Fibroblast of the aortic adventitia (primary cell): ENCODE measurements at regions not wholly inside any gene's neighbourhood (a gene's known extent, or its start where the extent isn't known, plus 50 kb on each side); places are given as distances from the start of the nearest gene placed in this dataset.

ENCODE experiments used
- DNase-seq: peaks from one replicate; pipeline ENCODE4 v3.0.0-alpha.2; 2010; ENCODE audit warnings: low read depth
- H3K4me3 ChIP-seq: 2 replicates; pipeline ENCODE4 v1.5.1; 2011; ENCODE audit warnings: low read depth, mild to moderate bottlenecking, control low read depth, low read length, moderate library complexity
- TF ChIP-seq, protein P1 (sequence below): IDR thresholded peaks from 2 replicates; pipeline ENCODE4 v1.5.1; 2011; ENCODE audit warnings: mild to moderate bottlenecking, low read length, control low read depth, inconsistent platforms; ENCODE audit not compliant: insufficient read depth

DNA sequence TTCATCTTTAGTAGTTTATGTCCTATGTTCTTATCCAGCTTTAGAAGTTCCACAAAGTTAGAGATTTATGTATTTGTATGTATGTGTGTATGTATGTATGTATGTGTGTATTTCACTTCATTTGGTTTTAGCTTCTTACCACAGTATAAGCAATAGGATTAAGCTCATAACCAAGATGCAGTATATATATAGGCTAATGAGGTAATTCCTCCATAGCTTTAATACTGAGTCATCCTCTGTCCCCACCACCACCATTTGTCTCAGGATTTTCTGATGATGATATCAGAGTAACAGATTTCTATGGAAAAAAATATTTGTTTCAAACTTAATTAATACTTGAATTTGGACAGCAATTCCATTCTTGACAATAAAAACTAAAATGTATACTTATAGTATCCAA is 159.2 kb downstream of the SOX11 start:
- H3K4me3 ChIP-seq = no peak overlapping the region
- no peak for DNase-seq
- TF ChIP-seq, protein P1, sequence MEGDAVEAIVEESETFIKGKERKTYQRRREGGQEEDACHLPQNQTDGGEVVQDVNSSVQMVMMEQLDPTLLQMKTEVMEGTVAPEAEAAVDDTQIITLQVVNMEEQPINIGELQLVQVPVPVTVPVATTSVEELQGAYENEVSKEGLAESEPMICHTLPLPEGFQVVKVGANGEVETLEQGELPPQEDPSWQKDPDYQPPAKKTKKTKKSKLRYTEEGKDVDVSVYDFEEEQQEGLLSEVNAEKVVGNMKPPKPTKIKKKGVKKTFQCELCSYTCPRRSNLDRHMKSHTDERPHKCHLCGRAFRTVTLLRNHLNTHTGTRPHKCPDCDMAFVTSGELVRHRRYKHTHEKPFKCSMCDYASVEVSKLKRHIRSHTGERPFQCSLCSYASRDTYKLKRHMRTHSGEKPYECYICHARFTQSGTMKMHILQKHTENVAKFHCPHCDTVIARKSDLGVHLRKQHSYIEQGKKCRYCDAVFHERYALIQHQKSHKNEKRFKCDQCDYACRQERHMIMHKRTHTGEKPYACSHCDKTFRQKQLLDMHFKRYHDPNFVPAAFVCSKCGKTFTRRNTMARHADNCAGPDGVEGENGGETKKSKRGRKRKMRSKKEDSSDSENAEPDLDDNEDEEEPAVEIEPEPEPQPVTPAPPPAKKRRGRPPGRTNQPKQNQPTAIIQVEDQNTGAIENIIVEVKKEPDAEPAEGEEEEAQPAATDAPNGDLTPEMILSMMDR = no peak

DNA sequence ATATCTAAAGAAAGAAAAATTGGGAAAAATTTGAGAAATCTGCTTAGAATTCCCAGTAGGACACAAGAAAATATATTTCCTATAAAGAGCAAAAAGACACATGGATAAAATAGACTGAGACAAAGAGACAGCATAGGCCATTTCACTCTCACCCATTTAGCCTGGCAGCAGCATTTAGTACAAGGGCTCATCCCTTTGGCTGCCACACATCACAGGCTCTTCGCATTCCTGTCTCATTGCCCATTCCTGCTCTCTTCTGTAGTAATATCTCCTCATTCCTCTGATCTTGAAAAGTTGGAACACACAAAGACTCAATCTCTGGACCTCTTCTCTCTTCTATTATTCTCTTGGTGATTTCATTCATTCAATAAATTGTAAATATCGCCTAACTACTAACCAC is 162.6 kb downstream of the SOX11 start:
- no peak for DNase-seq
- H3K4me3 ChIP-seq = no peak overlapping the region
- TF ChIP-seq, protein P1 = no peak

DNA sequence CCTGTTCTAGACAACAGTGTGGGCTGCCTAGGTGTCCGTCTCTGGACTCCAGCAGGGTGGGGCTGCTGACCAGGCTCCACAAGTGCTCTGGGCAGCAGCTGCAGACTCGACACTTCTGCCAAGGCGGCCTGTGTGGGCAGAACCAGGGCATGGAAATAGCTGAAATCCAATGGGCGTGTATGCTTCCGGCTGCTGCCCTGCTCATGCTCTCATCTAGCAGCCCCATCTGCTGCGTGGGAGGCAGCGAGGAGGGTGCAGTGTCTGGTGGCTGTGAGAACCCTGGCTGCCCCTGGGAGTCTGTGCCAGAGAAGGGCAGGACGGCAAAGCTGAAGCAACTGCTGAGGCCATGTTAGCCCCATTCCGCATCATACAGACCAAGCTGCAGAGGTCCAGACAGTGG is 174.9 kb downstream of the SOX11 start:
- TF ChIP-seq, protein P1 = no peak
- no peak overlapping the region for H3K4me3 ChIP-seq
- no peak for DNase-seq

DNA sequence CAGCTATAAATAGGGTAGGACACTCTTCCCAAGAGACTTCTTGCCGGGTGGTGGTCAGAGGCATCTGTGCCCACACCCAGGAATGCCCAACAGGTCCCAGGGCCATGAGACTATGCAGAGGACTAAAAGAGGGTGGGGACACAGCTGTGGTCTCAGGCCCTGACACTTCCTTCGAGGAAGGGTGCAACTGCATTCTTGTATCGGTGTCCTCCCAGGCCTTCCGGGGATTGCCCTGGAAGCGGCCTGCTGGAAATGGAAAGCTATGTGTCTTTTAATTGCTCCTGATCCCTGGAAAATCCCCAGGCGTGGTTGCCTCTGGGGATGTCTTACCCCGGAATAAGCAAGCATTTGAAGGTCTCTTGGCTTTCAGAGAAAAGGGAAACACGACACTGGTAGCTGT is 176.7 kb downstream of the SOX11 start:
- TF ChIP-seq, protein P1 = no peak
- no peak for DNase-seq
- no peak overlapping the region for H3K4me3 ChIP-seq

DNA sequence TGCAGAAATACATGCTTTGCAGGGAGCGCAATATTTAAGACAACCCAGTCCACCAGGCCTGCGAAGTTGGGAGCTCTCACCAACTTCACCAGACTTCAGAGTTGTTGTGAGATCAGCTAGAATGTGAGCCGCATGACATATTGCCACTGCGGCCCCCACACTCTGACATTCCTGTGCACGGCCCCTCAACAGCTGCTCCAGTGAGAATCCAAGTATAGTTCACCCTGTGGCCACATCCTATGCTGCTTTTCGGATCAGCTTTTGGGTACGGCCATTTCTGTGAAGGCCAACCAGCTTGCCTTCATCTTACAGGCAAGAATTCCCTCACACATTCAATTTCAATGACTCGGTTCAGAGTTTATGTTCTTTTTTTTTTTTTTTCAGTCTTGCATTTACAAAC is 177.8 kb downstream of the SOX11 start:
- TF ChIP-seq, protein P1 = no peak
- no peak for DNase-seq
- no peak overlapping the region for H3K4me3 ChIP-seq

DNA sequence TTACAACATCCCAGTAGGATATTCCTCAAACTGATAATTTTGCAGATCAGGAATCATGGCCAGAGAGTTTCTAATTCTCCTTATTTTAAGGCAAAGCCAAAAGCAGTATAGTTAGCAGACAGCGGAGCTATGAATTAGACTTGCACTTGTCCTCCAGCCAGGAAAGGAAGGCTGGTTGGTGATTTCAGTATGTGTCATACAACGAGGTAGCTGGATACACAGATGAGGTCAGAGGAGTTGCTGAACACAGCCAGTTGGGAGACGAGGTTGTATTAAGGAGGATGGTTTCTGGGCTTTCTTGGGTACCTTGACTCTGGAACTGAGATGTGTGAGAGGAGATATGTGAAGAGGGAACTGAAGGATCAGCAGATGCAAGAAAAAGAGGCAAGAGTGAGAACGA is 185.2 kb downstream of the SOX11 start:
- TF ChIP-seq, protein P1 = no peak
- no peak overlapping the region for H3K4me3 ChIP-seq
- no peak for DNase-seq

DNA sequence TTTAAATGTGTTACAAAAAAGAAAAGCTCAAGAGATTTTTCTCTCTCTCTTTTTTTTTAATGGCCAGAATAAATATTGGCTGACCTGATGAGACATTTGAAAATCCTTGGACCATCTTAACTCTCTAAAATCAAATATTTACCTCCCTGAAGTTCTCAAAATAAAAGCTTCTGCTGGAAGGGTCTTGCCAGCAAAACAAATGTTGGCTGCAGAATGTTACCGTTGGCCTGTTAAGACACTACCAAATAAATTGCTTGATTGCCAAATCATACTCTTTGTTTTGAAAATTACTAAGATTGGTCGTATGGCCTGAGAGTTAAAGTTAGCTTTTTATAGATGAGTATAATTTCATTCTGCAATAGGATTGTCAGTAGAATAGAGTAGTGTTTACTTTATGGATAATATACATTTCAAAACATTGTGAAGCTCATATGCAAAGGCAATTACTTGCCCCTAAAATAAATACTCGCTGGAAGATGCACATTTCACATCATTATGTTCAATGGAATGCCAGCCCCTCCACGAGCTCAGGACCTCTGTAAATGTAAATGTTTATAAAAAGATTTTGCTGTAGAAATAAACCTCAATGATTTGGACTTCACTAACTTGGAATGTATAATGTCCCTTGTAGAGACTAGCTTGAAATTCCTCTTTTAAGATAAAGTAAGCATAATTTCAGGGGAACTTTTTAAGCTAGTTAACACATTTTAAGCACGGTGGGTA is 193.4 kb downstream of the SOX11 start:
- DNase-seq = no peak
- H3K4me3 ChIP-seq = no peak overlapping the region
- TF ChIP-seq, protein P1 = no peak
